ENCODE measurements at regions not wholly inside any gene's neighbourhood (a gene's known extent, or its start where the extent isn't known, plus 50 kb on each side); places are given as distances from the start of the nearest gene placed in this dataset.

DNA sequence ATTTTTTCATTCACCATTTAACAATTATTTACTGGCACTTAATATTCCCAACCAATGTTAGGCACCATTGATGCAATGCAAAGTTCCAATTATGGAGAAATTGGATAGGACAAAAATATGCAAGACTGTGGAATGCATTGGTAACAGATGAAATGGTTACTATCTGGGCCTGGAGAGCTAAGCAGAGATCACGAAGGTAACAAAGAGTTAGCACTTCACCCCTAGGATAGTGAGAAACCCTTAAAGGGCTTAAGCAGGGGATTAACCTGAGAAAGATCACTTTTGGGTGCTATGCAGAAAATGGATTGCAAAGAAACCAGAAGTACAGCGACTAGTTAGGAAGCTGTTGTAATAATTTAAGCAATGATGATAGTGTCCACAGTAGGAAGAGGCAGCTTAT, 129.6 kb upstream of the GPR149 start:
- TF ChIP-seq TAF1 (IDR thresholded peaks at IDR 0.05; ENCODE audit: low read depth) (no peak), CEBPB (IDR thresholded peaks at IDR 0.05) (no peak)
